ENCODE measurements at regions not wholly inside any gene's neighbourhood (a gene's known extent, or its start where the extent isn't known, plus 50 kb on each side); places are given as distances from the start of the nearest gene placed in this dataset.
"Not testable (repeated sequence)": the region's sequence is repeated elsewhere in the genome, so short reads cannot be mapped to it uniquely, and the experiment has no call there.

GRCh38 chr11:133656082-133656635 is 123.9 kb upstream of the OPCML start:
- no peak for DNase-seq
- intact Hi-C loops (cut with DNase I) = no loop called here

- intact Hi-C loops (cut with DNase I) = no loop called here
- DNase-seq = no peak
Observed at GRCh38 chr11:133654630-133655212, 122.4 kb upstream of the OPCML start.

GRCh38 chr11:133653336-133653735 is 121.0 kb upstream of the OPCML start:
- no peak for DNase-seq
- intact Hi-C loops (cut with DNase I) = no loop called here

GRCh38 chr11:133650082-133650481 is 117.8 kb upstream of the OPCML start:
- no peak for DNase-seq
- intact Hi-C loops (cut with DNase I) = no loop called here

GRCh38 chr11:133649040-133649439 is 116.7 kb upstream of the OPCML start:
- no peak for DNase-seq
- intact Hi-C loops (cut with DNase I) = no loop called here

GRCh38 chr11:133639408-133639807 is 107.1 kb upstream of the OPCML start:
- intact Hi-C loops (cut with DNase I) = no loop called here
- DNase-seq = no peak

GRCh38 chr11:133638921-133639320 is 106.6 kb upstream of the OPCML start:
- intact Hi-C loops (cut with DNase I) = no loop called here
- DNase-seq = no peak

- no peak for DNase-seq
- intact Hi-C loops (cut with DNase I) = no loop called here
Observed at GRCh38 chr11:133636711-133637355, 104.5 kb upstream of the OPCML start.

- DNase-seq = no peak
- intact Hi-C loops (cut with DNase I) = no loop called here
Observed at GRCh38 chr11:133635244-133635739, 103.0 kb upstream of the OPCML start.

- intact Hi-C loops (cut with DNase I); DNase-seq: not testable (repeated sequence)
Observed at GRCh38 chr11:133628371-133628770, 96.1 kb upstream of the OPCML start.

GRCh38 chr11:133621611-133622010 is 89.3 kb upstream of the OPCML start:
- intact Hi-C loops (cut with DNase I) = no loop called here
- DNase-seq = no peak

- intact Hi-C loops (cut with DNase I) = no loop called here
Observed at GRCh38 chr11:133619973-133620372, 87.7 kb upstream of the OPCML start.

GRCh38 chr11:133619397-133619796 is 87.1 kb upstream of the OPCML start:
- DNase-seq = peak in 4 of 10 donors; percentile 17 to 42 (median 34)
- intact Hi-C loops (cut with DNase I) = no loop called here

More at GRCh38 chr11:133619973-133620372, 87.7 kb upstream of the OPCML start:
- DNase-seq = no peak

- intact Hi-C loops (cut with DNase I) = no loop called here
- DNase-seq = no peak
Observed at GRCh38 chr11:133618544-133618943, 86.2 kb upstream of the OPCML start.

- intact Hi-C loops (cut with DNase I) = no loop called here
- DNase-seq = no peak
Observed at GRCh38 chr11:133608496-133608895, 76.2 kb upstream of the OPCML start.

- DNase-seq = no peak
- intact Hi-C loops (cut with DNase I) = no loop called here
Observed at GRCh38 chr11:133606124-133606523, 73.8 kb upstream of the OPCML start.

- intact Hi-C loops (cut with DNase I) = no loop called here
- DNase-seq = no peak
Observed at GRCh38 chr11:133605482-133605881, 73.2 kb upstream of the OPCML start.

GRCh38 chr11:133601641-133602040 is 69.3 kb upstream of the OPCML start:
- DNase-seq = no peak
- intact Hi-C loops (cut with DNase I) = no loop called here

- DNase-seq = no peak
- intact Hi-C loops (cut with DNase I) = no loop called here
Observed at GRCh38 chr11:133600786-133601185, 68.5 kb upstream of the OPCML start.

- intact Hi-C loops (cut with DNase I) = no loop called here
- DNase-seq = no peak
Observed at GRCh38 chr11:133600306-133600705, 68.0 kb upstream of the OPCML start.

- no peak for DNase-seq
- intact Hi-C loops (cut with DNase I) = no loop called here
Observed at GRCh38 chr11:133598906-133599305, 66.6 kb upstream of the OPCML start.

GRCh38 chr11:133597236-133597635 is 64.9 kb upstream of the OPCML start:
- intact Hi-C loops (cut with DNase I) = no loop called here
- DNase-seq = no peak
